C4-2B (cell line): ENCODE measurements at regions not wholly inside any gene's neighbourhood (a gene's known extent, or its start where the extent isn't known, plus 50 kb on each side); places are given as distances from the start of the nearest gene placed in this dataset.

Experiments
- ZFX ChIP-seq: fragments of 450-650 bp; IDR thresholded peaks from 2 replicates; pipeline ENCODE4 v1.6.1; 2017
- TF ChIP-seq, protein P1 (sequence below): fragments of 450-650 bp; conservative IDR thresholded peaks from 2 replicates; pipeline ENCODE4 v1.5.1; 2017; ENCODE audit warnings: mild to moderate bottlenecking

DNA sequence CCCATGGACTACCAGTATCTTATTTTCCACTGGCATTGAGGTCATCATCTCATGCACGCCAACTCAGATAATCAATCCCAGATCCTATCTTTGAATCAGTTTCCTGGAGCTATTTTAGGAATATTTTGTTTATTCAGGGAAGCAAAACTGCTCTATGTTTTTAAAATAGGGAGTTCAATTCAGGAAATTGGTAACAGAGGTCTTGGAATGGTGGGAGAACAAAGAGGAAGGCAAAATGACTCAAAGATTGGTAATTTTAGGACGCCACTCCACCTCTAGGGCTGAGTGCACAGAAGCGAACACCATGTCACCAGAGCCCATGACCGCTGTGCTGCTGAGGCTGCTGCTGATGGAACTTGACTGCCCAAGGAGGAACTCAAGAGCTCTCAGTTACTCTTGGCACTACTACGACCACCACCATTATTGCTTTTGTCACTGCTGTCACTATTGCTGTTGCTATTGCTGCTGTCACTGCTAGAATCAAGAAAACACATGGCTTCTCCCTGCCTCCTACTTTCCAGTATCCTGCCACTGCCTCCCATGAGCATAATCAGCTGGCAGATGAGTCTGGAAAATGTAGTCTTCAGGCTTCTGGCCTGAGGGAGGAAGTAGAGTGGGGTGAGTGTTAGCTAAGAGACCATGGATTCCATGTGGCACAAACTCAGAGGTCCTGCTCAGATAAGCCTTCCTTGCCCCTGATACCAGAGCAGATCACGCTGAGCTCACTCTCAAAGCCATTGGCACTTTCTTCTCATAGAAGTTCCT is 71.6 kb upstream of the CNIH3 start:
- TF ChIP-seq, protein P1, sequence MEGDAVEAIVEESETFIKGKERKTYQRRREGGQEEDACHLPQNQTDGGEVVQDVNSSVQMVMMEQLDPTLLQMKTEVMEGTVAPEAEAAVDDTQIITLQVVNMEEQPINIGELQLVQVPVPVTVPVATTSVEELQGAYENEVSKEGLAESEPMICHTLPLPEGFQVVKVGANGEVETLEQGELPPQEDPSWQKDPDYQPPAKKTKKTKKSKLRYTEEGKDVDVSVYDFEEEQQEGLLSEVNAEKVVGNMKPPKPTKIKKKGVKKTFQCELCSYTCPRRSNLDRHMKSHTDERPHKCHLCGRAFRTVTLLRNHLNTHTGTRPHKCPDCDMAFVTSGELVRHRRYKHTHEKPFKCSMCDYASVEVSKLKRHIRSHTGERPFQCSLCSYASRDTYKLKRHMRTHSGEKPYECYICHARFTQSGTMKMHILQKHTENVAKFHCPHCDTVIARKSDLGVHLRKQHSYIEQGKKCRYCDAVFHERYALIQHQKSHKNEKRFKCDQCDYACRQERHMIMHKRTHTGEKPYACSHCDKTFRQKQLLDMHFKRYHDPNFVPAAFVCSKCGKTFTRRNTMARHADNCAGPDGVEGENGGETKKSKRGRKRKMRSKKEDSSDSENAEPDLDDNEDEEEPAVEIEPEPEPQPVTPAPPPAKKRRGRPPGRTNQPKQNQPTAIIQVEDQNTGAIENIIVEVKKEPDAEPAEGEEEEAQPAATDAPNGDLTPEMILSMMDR: no peak
- no peak for TF ChIP-seq ZFX
